HG03097 (cell line): ENCODE measurements at regions not wholly inside any gene's neighbourhood (a gene's known extent, or its start where the extent isn't known, plus 50 kb on each side); places are given as distances from the start of the nearest gene placed in this dataset.
"Not testable (repeated sequence)": the region's sequence is repeated elsewhere in the genome, so short reads cannot be mapped to it uniquely, and the experiment has no call there.

Experiments
- ATAC-seq: cut with Tn5 transposase; IDR thresholded peaks from one replicate; pipeline ENCODE4 v1.9.1; 2021; ENCODE audit not compliant: unreplicated experiment, low FRiP score

DNA sequence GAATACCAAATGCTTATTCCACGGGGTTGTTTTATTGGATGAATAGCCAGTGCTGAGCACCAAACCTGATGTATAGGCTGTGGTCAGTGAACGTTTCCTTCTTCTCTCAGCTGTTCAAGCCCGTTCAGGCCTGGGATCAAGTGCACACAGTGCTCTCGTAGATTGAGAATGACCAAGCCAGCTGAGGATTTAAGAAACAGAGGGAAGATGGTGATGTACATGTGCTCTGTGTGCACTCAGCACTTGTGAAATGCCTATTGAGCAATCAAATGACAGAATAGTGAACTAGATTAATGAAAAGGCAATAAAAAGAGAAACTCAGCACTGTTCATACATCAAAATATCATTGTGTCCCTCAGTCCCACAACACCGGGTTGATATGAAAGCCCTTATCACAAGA, 302.5 kb downstream of the BMPER start:
- ATAC-seq, result no peak

DNA sequence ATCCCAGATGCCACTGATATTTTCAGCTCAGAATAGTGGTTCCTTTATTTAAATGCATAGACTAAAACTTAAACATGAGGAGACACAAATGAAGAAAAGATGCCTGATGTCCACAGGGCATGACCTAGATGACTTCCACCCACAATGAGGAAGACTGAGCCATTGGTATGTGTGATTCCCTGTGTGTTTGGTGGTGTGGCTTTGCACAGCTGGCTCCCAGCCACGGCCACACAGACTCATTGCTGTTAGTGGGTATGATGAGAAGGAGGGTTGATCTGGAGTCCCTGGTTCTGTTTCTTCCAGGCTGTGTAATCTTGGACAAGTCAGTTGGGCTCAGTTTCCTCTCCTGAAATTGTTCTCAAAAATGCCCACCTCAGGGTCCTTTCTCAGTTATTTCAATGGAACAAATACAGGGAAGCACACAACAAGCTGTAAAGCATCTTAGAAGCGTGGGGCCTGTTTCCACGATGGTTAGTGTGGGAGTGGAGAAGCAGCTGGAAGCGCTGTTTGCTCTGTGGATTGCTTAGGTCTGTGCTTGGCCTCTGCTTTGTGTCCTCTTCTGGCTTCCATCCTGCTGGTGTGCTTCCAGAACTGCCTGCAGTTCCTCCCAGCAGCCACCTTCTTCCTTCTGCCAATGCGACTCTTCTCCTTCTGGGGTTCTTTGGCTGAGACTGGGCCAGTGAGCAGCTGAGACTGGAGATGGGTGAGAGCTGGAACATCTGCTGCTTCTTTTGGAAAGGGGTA, 303.7 kb downstream of the BMPER start:
- ATAC-seq, result no peak

- no peak for ATAC-seq
These were observed 305.7 kb downstream of the BMPER start for GRCh38 chr7:34211018-34211417.

GRCh38 chr7:34217972-34218371, 312.6 kb downstream of the BMPER start:
- no peak for ATAC-seq

DNA sequence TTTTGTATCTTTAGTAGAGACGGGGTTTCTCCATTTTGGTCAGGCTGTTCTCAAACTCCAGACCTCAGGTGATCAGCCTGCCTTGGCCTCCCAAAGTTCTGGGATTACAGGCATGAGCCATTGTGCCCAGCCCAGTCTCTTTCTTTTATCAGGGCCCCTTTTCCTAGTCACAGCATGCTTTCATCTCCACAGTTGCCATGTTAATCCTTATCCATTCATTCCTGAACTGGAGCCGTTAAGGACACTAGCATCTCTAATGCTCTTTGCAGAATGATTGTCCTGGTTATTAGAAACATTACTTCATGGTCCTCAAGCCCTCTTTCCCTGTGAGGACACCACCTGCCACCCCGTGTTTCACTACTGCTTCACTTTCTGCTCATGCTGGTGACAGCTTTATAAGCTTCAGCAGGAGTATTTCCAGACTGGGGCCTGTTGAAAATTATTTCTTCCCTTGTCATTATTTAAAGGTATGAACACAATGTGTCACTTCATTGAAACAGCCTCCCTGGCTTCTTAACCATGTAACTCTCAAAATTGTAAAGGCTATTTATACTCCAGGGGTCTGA, 313.9 kb downstream of the BMPER start:
- no peak for ATAC-seq

- no peak for ATAC-seq
These were observed 315.3 kb downstream of the BMPER start for GRCh38 chr7:34220506-34221185.

GRCh38 chr7:34222316-34222715, 317.0 kb downstream of the BMPER start:
- no peak for ATAC-seq

DNA sequence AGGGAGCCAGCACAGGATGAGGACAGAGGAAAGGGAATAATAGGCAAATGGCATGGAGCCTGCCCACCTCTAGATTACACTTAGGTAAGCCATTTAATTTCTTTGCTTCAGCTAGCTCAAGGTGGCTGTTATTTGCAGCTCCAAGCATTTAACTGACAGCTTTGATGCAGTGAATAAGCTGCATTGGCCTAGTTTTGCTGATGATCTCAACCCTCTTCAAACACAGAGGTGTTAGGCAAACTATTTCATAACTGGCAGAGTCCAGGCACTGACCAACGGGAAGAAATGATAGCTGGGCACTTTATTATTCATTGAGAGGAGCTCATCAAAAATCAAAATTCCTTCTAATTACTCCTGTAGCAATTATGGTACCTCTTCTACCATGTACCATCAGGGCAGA, 317.4 kb downstream of the BMPER start:
- no peak for ATAC-seq

DNA sequence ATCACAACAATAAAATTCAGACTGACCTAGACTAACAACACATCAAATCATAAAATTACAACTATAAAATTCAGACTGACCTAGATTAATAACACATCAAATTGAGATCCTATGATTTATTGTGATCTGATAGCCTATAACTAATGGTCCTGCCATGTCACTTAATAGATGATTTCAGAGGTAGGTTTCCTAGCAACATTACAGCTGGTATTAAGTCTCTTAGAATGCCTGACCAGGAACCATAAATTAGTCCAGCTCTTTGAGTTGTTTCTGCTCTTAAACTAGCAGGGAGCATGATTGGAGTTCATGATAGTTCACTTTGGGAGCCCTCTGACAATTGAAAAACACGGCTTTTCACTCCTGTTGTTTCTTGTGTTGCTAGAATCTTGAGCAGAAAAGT, 318.9 kb downstream of the BMPER start:
- no peak for ATAC-seq

- ATAC-seq, result no peak
These were observed 319.9 kb downstream of the BMPER start for GRCh38 chr7:34225193-34225592.

GRCh38 chr7:34227525-34227924, 322.2 kb downstream of the BMPER start:
- no peak for ATAC-seq

GRCh38 chr7:34235101-34235500, 329.8 kb downstream of the BMPER start:
- not testable (repeated sequence) for ATAC-seq

DNA sequence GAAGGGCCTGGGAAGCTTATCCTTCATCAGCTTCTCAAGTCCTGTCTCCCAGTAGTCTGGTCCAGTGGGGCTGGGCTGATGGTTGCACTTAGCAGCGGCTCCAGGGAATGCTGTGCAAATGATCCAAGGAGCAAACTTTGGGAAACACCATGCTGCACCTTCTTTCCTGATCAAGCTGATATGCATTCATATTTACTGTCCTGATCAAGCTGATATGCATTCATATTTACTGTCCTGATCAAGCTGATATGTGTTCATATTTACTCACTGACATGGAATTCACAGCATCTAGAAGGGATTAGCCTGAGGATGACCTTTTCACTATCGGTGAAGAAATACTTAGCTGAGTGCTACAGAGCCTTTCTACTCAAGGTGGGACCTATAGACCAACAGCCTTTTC, 330.7 kb downstream of the BMPER start:
- no peak for ATAC-seq

- no peak for ATAC-seq
These were observed 331.6 kb downstream of the BMPER start for GRCh38 chr7:34236839-34237492.

DNA sequence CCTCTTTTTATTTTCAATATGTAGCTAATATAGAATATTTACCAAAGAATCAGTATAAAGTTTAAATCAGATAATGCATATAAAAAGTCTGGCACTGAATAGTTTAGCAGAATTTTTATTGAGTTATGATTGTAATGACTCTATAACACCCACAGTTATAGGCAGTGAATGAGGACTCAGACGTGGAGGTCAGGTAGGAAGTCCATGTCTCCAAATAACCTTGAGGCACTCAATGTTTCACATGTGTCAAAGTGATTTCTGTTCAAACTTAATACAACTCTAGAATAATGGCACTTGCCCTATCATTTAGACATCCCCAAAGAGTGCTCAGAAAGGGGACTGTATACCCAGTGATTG, 332.1 kb downstream of the BMPER start:
- ATAC-seq, result no peak

GRCh38 chr7:34240417-34240816, 335.1 kb downstream of the BMPER start:
- no peak for ATAC-seq

GRCh38 chr7:34242391-34242790, 337.1 kb downstream of the BMPER start:
- ATAC-seq, result no peak

DNA sequence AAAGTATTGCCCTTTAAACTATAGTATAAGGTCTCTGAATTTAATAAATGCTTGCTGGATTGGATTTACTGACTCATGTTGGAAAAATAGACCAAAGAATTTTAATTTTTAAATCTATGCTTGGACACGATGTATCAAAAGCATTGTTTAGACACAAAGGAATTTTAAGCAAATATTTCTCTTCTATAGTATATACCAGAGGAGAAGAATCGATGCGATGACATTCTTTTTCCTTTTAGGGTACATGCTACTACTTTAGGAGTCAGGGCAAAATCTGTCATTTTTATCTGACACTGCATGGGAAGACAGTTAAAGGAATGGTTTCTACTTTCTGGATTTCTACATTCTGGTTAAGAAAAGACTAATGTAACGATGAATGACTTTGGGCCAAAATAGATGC, 339.9 kb downstream of the BMPER start:
- no peak for ATAC-seq

- no peak for ATAC-seq
These were observed 342.1 kb downstream of the BMPER start for GRCh38 chr7:34247468-34247867.

DNA sequence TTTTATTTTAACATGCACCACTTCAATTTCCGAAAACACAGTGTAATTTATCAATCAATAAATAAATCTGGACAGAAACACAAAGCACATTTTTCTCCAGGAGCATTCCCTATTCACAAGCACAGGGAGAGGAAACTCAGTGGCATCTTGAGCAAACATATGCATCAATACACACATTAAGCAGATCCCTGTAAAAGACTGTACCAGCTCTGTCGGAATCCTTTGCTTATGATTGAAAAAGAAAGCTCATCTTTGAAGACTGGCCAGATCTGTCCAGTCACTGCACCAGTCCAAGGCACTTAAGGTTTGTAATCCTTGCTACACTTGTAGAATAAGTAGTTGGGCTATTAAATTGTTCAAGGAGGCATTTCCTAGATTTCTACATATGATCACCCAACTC, 343.9 kb downstream of the BMPER start:
- no peak for ATAC-seq

DNA sequence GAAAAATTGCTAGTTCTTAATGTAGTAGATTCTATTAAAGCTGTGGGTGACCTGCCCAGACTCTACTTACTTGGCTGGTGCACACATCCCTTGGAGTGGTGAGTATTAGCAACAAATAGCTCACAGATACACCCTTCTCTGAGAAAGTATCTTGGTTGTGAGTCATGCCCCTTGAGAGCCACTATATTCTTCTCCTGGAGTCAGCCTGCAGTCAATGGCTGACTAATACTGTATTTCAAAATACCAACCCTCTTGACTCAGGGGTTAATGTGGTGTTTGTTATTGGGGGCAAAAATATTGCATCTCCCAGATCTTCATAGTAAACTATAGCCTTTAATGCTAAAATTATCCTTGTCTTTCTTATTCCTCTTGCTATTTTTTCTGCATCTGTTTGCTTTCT, 354.9 kb downstream of the BMPER start:
- no peak for ATAC-seq

DNA sequence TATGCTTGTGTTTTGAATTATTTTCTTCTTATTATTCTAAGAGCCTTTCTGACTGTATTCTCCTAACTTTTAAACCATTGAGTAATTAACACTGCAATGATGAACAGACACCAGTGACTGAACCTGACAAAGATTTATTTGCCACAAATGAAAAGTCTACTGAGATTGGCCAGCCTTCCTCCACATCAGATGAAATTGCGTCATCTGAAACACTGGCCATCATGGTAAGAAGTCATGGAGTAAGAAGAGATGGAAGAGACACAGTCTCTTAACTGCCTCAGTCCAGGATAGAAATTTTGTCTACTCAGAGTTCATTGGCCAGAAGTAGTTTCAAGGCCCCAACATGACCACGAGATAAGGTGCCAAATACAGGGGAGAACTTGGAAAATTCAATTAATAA, 357.8 kb downstream of the BMPER start:
- no peak for ATAC-seq
